HG02678 (cell line): ENCODE measurements at regions not wholly inside any gene's neighbourhood (a gene's known extent, or its start where the extent isn't known, plus 50 kb on each side); places are given as distances from the start of the nearest gene placed in this dataset.

Experiments
- ATAC-seq: cut with Tn5 transposase; IDR thresholded peaks from one replicate; pipeline ENCODE4 v1.9.1; 2021; ENCODE audit warnings: mild to moderate bottlenecking, moderate library complexity; ENCODE audit not compliant: unreplicated experiment

DNA sequence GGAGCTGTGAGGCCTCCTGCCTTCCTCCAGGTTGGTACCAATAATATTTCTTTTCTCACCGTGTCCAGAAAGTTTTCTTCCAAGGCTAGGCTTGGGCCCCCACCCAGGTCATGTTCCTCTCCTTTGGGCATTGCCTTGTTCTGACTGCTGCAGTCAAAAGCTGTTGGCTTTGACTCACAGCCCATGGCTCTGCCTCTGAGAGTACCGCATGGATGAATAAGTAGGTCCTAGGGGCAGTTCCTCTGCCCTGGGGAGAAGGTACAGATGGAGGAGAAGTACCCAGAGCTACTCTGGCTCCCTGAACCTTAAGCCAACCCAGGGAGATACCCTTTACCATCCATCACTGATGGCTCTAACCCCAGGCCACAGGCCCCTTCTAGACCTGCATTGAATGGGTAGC lies 115.0 kb downstream of the NAV1 start:
- ATAC-seq = no peak

DNA sequence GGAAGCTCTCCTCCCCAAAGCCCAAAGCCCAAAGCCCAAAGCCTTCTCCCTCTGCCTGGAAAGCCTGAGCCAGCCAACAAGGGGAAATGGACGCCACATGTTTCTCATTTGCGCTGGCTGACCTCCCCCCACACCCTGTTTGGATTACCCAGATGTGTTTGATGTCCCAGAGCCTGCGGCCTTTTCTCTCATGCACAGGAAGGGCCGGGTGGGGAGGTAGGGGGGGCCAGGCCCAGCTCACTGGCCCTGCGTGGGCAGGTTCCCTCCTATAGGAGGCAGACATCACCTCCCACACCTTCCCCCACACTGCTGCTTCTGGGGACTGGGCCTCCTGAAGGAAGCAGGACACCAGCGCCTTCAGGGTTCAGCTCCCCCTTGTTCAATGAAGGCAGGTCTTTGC lies 116.3 kb downstream of the NAV1 start:
- no peak for ATAC-seq

DNA sequence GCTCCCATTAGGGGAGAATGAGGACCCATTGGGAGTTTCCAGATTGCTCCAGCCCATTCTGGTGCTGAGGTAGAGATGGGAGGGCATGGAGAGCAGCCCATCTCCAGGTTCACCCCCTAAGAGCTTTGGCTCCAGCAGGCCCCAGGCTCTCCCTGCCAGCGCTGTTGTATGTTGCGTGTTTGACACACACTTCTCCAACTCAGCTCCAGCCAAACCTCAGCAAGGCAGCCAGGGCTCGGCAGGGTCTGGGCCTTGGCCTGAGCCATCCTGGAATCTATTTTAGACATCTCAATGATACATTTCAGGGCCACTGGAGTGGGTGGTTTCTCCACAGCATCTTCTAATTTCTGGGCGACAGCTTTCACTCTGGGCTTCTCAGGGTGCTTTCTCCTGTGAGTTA lies 117.0 kb downstream of the NAV1 start:
- ATAC-seq = no peak

DNA sequence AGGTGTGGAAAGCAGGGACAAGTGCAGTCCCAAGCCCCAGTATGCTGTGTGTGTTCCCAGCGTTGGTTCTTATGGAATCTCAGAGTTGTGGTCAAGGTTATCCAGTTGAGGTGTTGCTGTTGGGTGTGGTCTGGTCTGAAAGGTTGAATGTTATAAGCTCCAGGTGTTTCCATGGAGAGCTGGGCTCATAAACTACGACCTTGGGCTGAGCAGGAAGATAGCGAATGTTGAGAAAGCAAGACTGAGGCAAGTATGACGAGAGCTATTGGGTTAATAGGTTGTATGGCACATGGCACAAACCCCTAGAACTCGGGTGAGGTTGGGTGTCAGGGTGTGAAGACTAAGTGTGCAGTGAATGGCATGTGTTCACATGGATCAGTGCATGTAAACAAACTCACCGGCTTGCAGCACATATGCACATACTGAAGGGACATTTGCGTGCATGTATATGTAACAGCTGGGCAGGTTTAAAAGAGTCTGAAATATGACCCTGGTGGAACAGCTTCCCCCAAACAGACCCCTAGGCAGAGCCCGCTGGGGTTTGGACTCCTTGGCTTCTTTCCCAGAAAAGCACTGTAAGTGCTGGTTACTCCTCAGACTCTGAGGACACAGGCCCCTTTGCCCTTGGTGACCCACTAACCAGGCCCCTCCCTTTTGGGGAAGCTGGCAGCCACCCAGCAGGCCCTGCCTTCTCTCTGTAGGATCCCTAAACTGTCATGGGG lies 117.5 kb downstream of the NAV1 start:
- no peak for ATAC-seq

DNA sequence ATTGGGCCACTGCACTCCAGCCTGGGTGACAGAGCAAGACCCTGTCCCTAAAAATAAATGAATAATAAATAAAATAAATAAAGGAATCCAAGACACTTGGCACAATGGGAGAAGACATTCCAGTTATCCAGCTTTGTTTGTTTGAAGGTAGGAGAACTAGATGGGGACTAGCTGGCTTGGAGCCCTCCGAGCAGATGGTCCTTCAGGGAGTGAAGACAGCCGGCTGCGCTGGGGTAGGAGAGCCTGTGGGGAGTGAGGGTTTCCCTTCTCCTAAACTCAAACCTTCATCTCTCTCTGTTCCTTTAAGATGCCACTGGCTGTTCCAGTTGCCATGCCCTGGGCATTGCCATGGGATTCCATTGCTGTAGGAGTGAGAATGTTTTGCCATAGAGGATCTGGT lies 120.6 kb downstream of the NAV1 start:
- no peak for ATAC-seq

DNA sequence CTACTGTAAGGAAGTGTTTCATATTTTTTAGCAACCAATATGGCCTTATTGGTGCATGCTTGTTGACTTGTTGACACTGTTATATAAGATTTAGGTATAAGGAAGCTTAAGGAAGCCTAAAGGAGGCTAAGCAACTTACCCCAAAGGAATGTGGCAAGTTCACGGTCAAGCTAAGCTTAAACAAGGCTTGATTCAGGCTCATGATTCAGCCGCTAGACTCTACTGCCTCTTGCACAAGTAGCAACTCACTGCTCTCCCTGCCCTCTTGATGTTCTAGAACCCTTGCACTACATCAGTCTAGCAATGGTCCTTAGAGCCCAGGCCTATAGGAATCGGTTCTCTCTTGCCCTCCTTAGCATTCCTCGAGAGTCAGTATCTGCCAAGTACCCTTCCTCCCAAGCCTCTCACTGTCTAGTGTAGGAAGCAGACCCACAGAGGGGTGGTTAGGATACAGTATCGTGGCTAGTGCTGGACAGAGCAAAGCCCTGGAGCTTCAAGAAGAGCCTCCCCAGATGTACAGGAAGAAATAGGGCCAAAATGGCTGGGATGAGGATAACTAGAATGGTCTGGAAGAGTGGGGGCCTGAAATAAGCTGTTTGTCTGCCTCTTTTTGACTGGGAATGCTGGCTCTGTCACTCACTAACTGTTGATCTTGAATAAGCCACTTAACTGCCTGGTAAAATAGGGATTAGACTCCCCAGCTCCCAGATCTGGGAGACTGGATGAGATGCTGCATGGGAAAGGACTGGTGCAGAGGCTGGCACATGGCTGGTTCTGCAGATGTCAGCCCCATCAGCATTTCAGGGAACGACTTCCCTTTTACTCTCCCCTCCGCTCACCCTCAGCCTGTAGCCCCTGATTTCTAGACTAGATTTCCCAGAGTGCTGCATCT lies 122.2 kb downstream of the NAV1 start:
- no peak for ATAC-seq

DNA sequence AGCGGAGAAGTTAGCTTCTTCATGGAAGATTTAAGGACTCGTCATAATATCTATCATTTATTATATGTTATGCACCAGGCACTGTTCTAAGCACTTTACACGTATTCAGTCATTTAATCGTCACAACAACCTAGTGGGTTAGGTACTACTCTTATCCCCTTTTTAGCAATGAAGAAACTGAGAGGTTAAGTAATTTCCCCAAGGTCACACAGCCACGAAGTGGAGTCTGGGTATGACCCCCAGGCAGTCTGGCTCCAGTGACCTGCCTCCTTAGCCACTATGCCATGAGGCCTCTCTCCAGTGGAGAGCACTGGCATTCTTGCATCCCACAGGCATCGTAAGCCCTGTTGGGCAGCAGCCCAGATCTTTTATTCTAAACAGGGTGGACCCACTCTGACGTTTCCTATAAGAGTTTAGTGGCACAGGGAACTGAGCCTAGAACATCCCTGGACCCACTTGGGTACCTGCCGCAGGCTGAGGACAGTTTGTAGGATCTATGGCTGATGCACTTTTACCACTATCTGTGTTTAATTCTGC lies 123.0 kb downstream of the NAV1 start:
- no peak for ATAC-seq

DNA sequence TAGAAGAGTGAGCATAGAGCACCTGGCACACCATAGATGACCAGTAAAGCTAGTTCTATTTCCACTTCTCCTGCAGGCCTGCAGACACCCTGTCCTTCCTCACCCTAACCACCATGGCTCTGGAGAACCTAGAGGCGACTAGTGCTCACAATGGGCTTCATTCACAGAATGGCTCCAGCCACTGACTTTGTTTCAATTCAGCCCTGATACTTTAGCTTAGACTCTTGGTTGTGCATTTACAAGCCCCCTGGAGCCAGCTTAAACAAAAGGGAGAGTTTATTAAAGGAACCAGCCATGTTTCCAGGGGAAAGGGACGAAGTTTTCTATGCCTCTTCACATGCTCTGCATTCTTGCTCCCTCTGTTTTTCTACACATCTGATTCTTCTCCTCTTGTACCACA lies 123.7 kb downstream of the NAV1 start:
- ATAC-seq = no peak

DNA sequence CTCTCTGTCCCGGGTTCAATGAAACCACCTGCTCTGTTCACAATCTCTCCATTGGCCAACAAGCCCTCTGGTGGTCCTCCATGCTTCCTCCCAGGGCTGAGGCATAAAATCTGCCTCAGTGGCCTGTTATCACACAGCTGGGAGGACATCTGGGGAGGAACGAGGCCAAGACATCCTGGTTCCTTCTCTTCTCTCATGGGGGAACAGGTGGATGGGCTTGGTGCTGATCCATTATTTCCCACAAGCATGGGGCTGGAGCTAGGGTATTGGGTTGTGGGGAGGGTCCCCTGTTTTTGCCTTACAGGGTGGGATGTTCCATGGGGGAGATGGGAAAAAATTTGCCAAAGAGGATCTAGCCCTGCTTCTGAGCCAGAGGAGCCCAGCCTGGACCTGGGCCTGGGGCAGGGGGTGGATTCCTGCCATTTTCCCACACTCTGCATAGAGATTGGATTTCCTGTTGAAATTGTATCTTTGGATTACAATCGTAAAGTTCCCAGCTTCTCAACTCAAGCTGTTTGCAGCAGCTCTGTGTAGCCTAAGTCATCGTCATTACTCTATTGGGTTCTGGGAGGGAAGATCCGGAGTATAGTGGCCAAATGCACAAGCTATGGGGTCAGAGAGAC lies 124.7 kb downstream of the NAV1 start:
- ATAC-seq = no peak

DNA sequence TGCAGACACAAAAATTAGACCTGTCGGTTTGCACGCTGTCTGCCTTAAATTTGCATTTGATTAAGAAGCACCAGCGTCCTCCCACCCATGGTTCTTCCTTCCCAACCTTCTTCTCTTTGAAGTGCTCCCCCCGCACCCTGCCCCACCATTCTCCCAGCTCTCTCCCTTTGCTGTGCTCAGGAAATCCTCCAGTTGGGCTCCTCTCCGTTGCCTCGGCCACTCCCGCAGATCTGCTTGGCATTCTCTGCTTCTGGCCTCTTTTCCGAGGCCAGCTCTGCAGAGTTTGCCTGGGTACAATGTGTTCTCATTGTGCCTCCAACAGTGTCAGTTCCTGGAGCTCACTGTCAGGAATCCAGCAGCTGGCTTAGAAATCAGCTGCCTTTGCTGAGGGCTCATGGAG lies 126.1 kb downstream of the NAV1 start:
- no peak for ATAC-seq

DNA sequence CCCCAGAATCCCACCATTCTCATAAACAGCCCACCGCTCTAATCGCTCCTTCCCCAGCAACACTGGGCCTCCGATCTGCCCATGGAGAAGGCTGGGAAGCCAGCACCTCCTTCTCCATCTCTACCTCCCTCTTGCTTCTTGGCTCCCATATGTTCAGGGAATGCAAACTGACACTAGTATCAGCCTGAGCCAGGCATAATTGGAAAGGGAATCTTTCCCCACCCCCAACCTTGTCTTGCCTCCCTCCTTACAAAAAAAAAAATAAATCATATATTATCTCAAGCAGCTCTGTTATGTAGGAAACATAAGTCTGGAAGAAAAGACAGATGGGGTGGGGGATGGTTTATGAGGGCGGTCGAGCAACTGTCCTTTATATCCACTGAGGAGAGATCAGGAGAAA lies 127.2 kb downstream of the NAV1 start:
- ATAC-seq = no peak

DNA sequence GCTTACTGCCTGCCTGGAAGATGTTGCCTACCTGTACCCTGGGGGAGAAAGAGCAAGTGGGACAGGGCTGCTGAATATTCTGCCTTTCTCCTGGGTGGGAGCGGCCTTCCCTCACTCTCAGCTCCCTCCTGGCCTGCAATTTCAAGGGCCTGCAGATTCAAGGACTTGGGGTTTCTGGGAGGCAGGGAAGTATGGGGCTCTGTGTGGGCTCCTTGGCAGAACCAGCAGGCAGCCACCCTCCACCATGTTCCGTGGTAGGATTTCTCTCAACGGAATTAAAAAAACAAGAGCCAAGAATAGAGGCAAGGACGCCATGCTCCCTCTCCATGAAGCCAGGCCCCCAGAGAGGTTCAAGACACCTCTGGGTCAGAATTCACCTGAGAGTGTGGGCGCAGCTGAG lies 127.7 kb downstream of the NAV1 start:
- ATAC-seq = no peak

DNA sequence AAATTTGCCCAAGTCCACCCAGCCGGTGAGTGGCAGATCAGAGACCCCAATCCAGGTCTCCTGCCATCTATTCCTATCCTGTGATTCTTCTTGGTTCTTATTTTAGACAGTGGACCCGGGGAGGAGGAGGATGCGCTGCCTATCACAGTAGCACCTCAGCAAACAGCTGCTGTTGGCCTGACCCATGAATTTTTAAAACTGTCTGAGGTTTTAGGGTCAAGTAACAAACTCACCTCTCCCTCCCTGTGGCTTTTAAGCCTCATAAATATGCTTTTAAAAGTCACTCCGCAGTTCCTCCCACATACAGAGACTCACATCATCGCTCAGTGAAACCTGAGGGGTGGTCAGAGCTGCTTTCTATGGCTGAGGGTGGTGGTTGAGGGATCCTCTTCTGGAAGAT lies 128.6 kb downstream of the NAV1 start:
- no peak for ATAC-seq

DNA sequence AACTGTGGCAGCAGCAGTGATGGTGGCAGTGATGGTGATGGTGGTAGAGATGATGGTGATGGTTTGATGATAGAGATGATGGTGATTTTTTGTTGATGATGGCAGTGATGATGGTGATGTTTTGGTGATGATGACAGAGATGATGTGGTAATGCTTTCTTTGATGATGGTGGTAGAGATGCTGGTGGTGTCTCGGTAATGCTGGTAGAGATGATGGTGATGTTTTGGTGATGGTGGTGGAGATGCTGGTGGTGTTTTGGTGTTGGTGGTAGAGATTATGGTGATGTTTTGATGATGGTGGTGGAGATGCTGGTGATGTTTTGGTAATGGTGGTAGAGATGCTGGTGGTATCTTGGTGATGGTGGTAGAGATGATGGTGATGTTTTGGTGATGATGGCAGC lies 131.6 kb downstream of the NAV1 start:
- ATAC-seq = no peak

DNA sequence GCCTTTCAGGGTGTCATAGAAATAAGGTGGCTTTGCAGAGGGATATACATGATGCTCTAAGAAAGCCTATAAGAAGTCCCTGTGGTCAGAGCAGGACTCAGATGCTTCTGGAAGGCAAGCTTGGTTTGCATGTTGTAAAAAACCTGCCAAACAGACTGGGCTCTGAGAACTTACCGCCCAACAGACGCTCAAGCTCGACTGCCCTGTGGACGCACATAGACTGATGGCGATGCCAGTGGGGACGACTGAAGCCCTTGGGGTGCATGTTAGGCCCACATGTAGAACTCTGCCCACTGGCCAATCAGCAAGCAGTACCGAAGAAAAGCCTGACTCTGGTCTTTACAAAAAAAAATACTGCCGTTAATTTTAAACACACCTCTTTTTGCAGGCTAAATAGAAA lies 133.8 kb downstream of the NAV1 start:
- no peak for ATAC-seq

DNA sequence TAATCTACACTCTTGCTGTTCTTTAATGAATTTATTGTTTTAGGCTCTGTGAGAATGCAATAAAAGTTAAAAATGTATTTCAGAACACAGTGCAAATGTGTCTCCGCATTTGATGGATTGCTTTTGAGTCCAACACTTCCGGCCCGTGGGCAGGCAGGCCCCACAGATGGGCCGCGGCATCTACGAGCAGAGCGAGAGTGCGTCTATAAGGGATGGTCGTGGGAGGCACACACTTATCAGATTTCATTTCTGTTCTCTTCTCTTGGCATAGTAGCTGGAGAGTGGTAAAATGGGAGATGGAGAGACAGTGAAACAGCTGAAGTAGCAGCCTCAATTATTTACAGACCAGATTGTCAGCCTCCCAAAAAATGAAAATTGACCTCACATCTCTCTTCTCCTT lies 134.2 kb downstream of the NAV1 start:
- ATAC-seq = no peak

DNA sequence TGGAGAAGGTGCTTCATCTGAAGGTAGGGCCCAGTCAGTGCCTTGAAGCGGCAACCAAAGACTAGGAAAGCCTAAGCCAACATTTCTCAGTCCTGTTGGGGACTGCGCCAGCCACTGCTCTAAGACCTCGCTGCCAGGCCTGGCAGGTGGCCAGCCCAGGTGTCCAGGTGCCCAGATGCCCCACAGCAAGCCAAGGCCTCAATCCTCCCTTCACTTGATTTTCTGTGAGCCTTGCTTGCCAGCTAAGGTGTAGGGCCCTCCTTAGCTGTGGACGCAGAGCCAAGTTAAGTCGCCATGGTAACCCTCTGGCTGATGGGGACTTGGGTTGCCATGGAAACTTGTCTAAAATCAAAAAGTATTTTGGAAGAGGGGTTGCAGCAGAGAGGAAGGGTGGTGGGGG lies 135.0 kb downstream of the NAV1 start:
- no peak for ATAC-seq

DNA sequence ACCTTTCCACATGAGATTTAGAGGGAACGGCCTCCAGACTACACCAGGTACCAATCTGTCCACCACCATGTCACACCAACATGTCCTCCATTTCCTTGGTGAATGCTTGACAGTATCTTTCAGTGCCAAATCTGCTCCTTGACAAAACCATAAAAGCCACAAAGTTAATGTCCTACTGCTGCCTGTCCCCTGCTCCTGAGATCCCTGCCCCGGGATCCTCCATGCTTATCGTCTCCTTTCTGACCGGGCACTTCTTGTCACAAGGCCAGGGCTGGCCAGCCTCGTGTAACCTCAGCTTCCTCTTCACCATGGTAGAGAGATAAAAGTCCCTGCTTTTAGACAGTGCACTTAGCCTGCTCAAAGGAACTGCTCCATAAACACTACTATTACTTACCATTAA lies 136.2 kb downstream of the NAV1 start:
- no peak for ATAC-seq

DNA sequence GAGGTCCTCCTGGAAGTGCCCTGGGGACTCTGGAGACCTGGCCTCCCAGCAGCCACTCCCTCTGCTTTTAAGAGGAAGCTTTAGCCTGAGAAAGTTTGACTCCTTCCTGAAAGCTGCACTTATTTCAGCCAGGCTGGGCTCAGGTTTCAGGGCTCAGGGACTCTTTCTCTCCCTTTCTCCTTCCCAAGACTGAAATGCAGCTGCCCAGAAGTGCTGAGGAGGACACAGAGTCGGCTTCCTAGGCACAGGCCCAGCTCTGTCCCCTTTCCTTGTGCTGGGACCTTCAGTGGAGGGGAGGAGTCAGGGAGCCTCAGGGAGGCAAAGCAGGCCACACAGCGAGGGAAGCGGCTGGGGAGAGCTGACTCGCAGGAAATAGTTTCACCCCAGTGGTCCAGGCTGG lies 137.3 kb downstream of the NAV1 start:
- no peak for ATAC-seq

DNA sequence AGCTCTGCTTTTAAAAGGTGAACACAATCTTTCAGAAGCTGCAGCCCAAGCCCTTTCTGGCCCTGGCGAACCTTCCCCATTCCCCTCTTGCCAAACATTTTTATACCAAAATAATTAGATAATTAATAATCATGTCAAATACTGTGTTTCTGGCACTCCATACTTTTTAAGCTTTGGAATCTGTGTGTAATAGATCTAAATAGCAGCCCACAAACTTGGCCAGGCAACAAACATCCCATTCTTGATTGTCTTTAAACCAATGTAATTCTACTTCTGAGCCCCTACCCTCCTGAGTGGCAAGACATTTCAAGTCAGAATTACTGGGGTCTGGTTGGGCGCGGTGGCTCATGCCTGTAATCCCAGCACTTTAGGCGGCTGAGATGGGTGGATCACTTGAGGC lies 137.7 kb downstream of the NAV1 start:
- ATAC-seq = no peak

DNA sequence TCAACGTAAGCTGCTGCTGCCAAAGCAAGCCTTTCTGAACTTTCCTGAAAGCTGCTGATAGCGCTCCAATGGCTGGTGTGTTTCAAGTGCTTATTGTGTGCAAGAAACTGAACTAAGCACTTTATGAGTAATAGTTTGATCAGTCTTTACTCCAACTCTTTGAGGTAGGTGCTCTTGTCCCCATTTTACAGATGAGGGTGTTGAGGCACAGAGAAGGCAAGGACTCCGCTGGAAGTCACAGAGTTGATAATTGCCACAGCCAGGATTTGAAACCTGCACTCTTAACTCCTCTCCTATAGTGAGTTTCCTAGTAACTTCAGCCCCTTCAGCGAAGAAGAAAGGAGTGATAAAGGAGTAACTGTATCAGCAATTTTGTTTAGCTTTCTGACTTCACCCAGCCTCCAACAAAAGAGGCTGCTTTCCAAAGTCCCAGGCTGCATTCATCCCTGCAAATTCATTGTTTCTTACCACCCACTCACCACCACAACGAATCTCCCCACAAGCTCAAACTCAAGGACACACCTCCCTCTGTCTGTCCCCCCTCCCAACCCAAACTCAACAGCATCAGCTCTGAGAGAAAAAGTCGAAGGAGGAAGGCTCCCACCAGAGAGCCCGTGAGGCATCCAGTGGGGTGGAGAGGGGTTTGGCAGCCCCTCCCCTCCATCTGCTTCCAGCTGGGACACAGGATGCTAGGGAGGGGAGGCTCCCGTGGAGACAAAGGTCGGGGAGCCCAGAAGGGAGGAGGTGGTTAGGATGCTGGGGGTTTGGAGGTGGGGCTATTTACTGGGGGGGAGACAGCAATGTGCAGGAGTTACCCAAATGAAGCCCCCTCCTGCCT lies 139.6 kb downstream of the NAV1 start:
- ATAC-seq = no peak
